ENCODE measurements at regions not wholly inside any gene's neighbourhood (a gene's known extent, or its start where the extent isn't known, plus 50 kb on each side); places are given as distances from the start of the nearest gene placed in this dataset.

- TF ChIP-seq TCF12 (IDR thresholded peaks at IDR 0.05; ENCODE audit: low read depth) (no peak), USF1 (IDR thresholded peaks at IDR 0.05) (no peak), REST (IDR thresholded peaks at IDR 0.05; ENCODE audit: low read depth) (no peak), MAX (IDR thresholded peaks at IDR 0.05) (no peak), YY1 (IDR thresholded peaks at IDR 0.05; ENCODE audit: low read depth) (no peak), CREB1 (IDR thresholded peaks at IDR 0.05; ENCODE audit: low read depth) (no peak), TAF1 (IDR thresholded peaks at IDR 0.05; ENCODE audit: low read depth) (no peak), EGR1 (IDR thresholded peaks at IDR 0.05) (no peak), EP300 (IDR thresholded peaks at IDR 0.05; ENCODE audit: borderline replicate concordance) (no peak), FOXM1 (IDR thresholded peaks at IDR 0.05; ENCODE audit: borderline replicate concordance, low read depth) (no peak), NFIC (IDR thresholded peaks at IDR 0.05) (no peak), ZBTB7A (IDR thresholded peaks at IDR 0.05; ENCODE audit: low read depth) (no peak), CEBPB (IDR thresholded peaks at IDR 0.05) (no peak), TEAD4 (IDR thresholded peaks at IDR 0.05) (no peak), RAD21 (IDR thresholded peaks at IDR 0.05; ENCODE audit: low read depth) (no peak)
Measured at GRCh38 chr6:19209202-19209601, 628.0 kb upstream of the ID4 start.

GRCh38 chr6:19210849-19211590, 626.1 kb upstream of the ID4 start:
- TF ChIP-seq TAF1 (IDR thresholded peaks at IDR 0.05; ENCODE audit: low read depth) (no peak), USF1 (IDR thresholded peaks at IDR 0.05) (no peak), MAX (IDR thresholded peaks at IDR 0.05) (no peak), TEAD4 (IDR thresholded peaks at IDR 0.05) (no peak), NFIC (IDR thresholded peaks at IDR 0.05) (no peak), REST (IDR thresholded peaks at IDR 0.05; ENCODE audit: low read depth) (no peak), RAD21 (IDR thresholded peaks at IDR 0.05; ENCODE audit: low read depth) (peak; percentile 25; the same call in 1 of the 2 replicates)

GRCh38 chr6:19214231-19214630, 622.9 kb upstream of the ID4 start:
- TF ChIP-seq TEAD4 (IDR thresholded peaks at IDR 0.05) (no peak), EGR1 (IDR thresholded peaks at IDR 0.05) (no peak), CREB1 (IDR thresholded peaks at IDR 0.05; ENCODE audit: low read depth) (no peak)

- TF ChIP-seq TEAD4 (IDR thresholded peaks at IDR 0.05) (no peak), RAD21 (IDR thresholded peaks at IDR 0.05; ENCODE audit: low read depth) (no peak), CREB1 (IDR thresholded peaks at IDR 0.05; ENCODE audit: low read depth) (no peak), USF1 (IDR thresholded peaks at IDR 0.05) (no peak), EGR1 (IDR thresholded peaks at IDR 0.05) (no peak), MAX (IDR thresholded peaks at IDR 0.05) (no peak), FOXM1 (IDR thresholded peaks at IDR 0.05; ENCODE audit: borderline replicate concordance, low read depth) (no peak), CEBPB (IDR thresholded peaks at IDR 0.05) (no peak), ZBTB7A (IDR thresholded peaks at IDR 0.05; ENCODE audit: low read depth) (no peak)
Measured at GRCh38 chr6:19219931-19220330, 617.2 kb upstream of the ID4 start.

GRCh38 chr6:19231878-19232561, 605.1 kb upstream of the ID4 start:
- no peak for TF ChIP-seq FOXM1 (IDR thresholded peaks at IDR 0.05; ENCODE audit: borderline replicate concordance, low read depth)
- no peak for TF ChIP-seq TAF1 (IDR thresholded peaks at IDR 0.05; ENCODE audit: low read depth)
- TF ChIP-seq CEBPB (IDR thresholded peaks at IDR 0.05): no peak
- no peak for TF ChIP-seq EGR1 (IDR thresholded peaks at IDR 0.05)
- TF ChIP-seq USF1 (IDR thresholded peaks at IDR 0.05): no peak
- no peak for TF ChIP-seq REST (IDR thresholded peaks at IDR 0.05; ENCODE audit: low read depth)
- TF ChIP-seq EP300 (IDR thresholded peaks at IDR 0.05; ENCODE audit: borderline replicate concordance): no peak
- no peak for TF ChIP-seq NFIC (IDR thresholded peaks at IDR 0.05)
- TF ChIP-seq RAD21 (IDR thresholded peaks at IDR 0.05; ENCODE audit: low read depth): no peak
- no peak for TF ChIP-seq TEAD4 (IDR thresholded peaks at IDR 0.05)
- TF ChIP-seq YY1 (IDR thresholded peaks at IDR 0.05; ENCODE audit: low read depth): no peak
- no peak for TF ChIP-seq MAX (IDR thresholded peaks at IDR 0.05)
- no peak for TF ChIP-seq TCF12 (IDR thresholded peaks at IDR 0.05; ENCODE audit: low read depth)
- no peak for TF ChIP-seq ZBTB7A (IDR thresholded peaks at IDR 0.05; ENCODE audit: low read depth)
- no peak for TF ChIP-seq CREB1 (IDR thresholded peaks at IDR 0.05; ENCODE audit: low read depth)
